CD4-positive, alpha-beta T cell (primary cell): ENCODE measurements at regions not wholly inside any gene's neighbourhood (a gene's known extent, or its start where the extent isn't known, plus 50 kb on each side); places are given as distances from the start of the nearest gene placed in this dataset.

Experiments used
- ATAC-seq: fragments of 200-7000 bp; cut with Tn5 transposase; one replicate; pipeline ENCODE4 v1.10.0; 2022; ENCODE audit warnings: mild to moderate bottlenecking; ENCODE audit not compliant: poor library complexity
- CTCF ChIA-PET: fragments of 350-600 bp; sonication (Branson Sonifier 250); formaldehyde crosslinking; loops from one replicate; lab custom pipeline; 2021; ENCODE audit warnings: antibody characterized with exemption, inconsistent platforms; lab: Charles Lee
- POLR2A ChIA-PET: fragments of 350-600 bp; sonication (Branson Sonifier 250); formaldehyde crosslinking; loops from one replicate; lab custom pipeline; 2021; ENCODE audit warnings: antibody characterized with exemption, inconsistent platforms; lab: Charles Lee
- DNase-seq, 14 experiments: peaks; one replicate each; pipeline ENCODE4 v3.0.0-alpha.2; 2013 to 2020; ENCODE audit warnings: mixed read lengths in 2 of 14
- H3K27ac ChIP-seq, 2 donors: one replicate each; pipeline versions ENCODE4 v1.5.1 to v1.7.0; 2013; ENCODE audit warnings: low read length in 2 of 2, low read depth in 1 of 2, mild to moderate bottlenecking in 1 of 2
- H3K27me3 ChIP-seq, 2 experiments: 1 replicate in 1 of 2; 2 replicates in 1 of 2; pipeline versions ENCODE4 v1.6.1 to v1.7.0; 2013; ENCODE audit warnings: low read length in 2 of 2, control low read depth in 1 of 2, mild to moderate bottlenecking in 1 of 2, moderate library complexity in 1 of 2; ENCODE audit not compliant: insufficient read depth in 2 of 2, control insufficient read depth in 1 of 2
- H3K36me3 ChIP-seq: one replicate; pipeline ENCODE4 v1.6.1; 2013; ENCODE audit warnings: low read length, control low read depth; ENCODE audit not compliant: insufficient read depth
- H3K4me1 ChIP-seq: one replicate; pipeline ENCODE4 v1.6.1; 2013; ENCODE audit warnings: low read length, control low read depth; ENCODE audit not compliant: insufficient read depth
- H3K4me3 ChIP-seq: one replicate; pipeline ENCODE4 v1.5.1; 2013; ENCODE audit warnings: mild to moderate bottlenecking, low read length, moderate library complexity
- H3K9me3 ChIP-seq, 2 experiments: 1 replicate in 1 of 2; 2 replicates in 1 of 2; pipeline versions ENCODE4 v1.6.1 to v1.7.0; 2013; ENCODE audit warnings: low read length in 2 of 2, mild to moderate bottlenecking in 2 of 2, control low read depth in 1 of 2, moderate library complexity in 1 of 2; ENCODE audit not compliant: control insufficient read depth in 1 of 2, insufficient read depth in 1 of 2
- H3K27ac Mint-ChIP-seq: one replicate; pipeline ENCODE4 v1.8.0; 2020; ENCODE audit warnings: mixed read lengths
- H3K27me3 Mint-ChIP-seq: one replicate; pipeline ENCODE4 v1.8.0; 2021; ENCODE audit warnings: mixed read lengths
- H3K36me3 Mint-ChIP-seq: one replicate; pipeline ENCODE4 v1.8.0; 2021; ENCODE audit warnings: low read depth, mixed read lengths
- H3K4me1 Mint-ChIP-seq: one replicate; pipeline ENCODE4 v1.8.0; 2021; ENCODE audit warnings: low read depth, mixed read lengths
- H3K4me3 Mint-ChIP-seq: one replicate; pipeline ENCODE4 v1.8.0; 2020; ENCODE audit warnings: mild to moderate bottlenecking, mixed read lengths
- H3K9me3 Mint-ChIP-seq: one replicate; pipeline ENCODE4 v1.8.0; 2020; ENCODE audit warnings: mixed read lengths
- CTCF ChIP-seq: fragments of 200-600 bp; IDR thresholded peaks from one replicate; pipeline ENCODE4 v1.8.0; 2022; ENCODE audit warnings: antibody characterized with exemption, mild to moderate bottlenecking
- intact Hi-C, 2 experiments: fragments of 100-400 bp; cut with DNase I in 1 of 2; cut with micrococcal nuclease in 1 of 2; formaldehyde crosslinking; loops; one replicate each; pipeline versions ENCODE4 v1.15.1 to v1.9.0; 2023 to 2025; cut with DNase I, micrococcal nuclease

GRCh38 chr2:235142601-235143000 is 190.8 kb downstream of the SH3BP4 start:
- ATAC-seq (no peak), DNase-seq (no peak)
- CTCF ChIA-PET = no interaction called here
- H3K4me3 ChIP-seq = no peak overlapping the region
- POLR2A ChIA-PET = no interaction called here
- Mint-ChIP-seq H3K36me3 (no peaks in the 10 kb centered on the region), H3K27ac (no peak overlapping the region), H3K4me1 (no peaks in the 10 kb centered on the region), H3K27me3 (peaks cover 9% of the 10 kb centered on the region), H3K4me3 (no peak overlapping the region), H3K9me3 (no peaks in the 10 kb centered on the region)
- no peaks in the 10 kb centered on the region for H3K9me3 ChIP-seq
- no peak for TF ChIP-seq CTCF
- H3K27me3 ChIP-seq = peaks cover 2 to 3% of the 10 kb centered on the region in 2 experiments
- H3K27ac ChIP-seq = no peak overlapping the region
- H3K4me1 ChIP-seq = no peaks in the 10 kb centered on the region
- no peaks in the 10 kb centered on the region for H3K36me3 ChIP-seq
- intact Hi-C loops = no loop called here

- Mint-ChIP-seq H3K4me1 (no peaks in the 10 kb centered on the region), H3K9me3 (no peaks in the 10 kb centered on the region), H3K36me3 (no peaks in the 10 kb centered on the region), H3K27me3 (peaks cover 4% of the 10 kb centered on the region), H3K4me3 (no peak overlapping the region), H3K27ac (no peak overlapping the region)
- ATAC-seq (no peak), DNase-seq (no peak)
- intact Hi-C loops = no loop called here
- CTCF ChIA-PET = no interaction called here
- POLR2A ChIA-PET = no interaction called here
- Histone ChIP-seq H3K4me1 (no peaks in the 10 kb centered on the region), H3K27ac (no peak overlapping the region), H3K27me3 (peaks cover 2 to 3% of the 10 kb centered on the region in 2 experiments), H3K36me3 (no peaks in the 10 kb centered on the region), H3K9me3 (no peaks in the 10 kb centered on the region), H3K4me3 (no peak overlapping the region)
- no peak for TF ChIP-seq CTCF
Observed at GRCh38 chr2:235143789-235144188, 192.0 kb downstream of the SH3BP4 start.

- Mint-ChIP-seq H3K36me3 (no peaks in the 10 kb centered on the region), H3K27ac (no peak overlapping the region)
- CTCF ChIA-PET = no interaction called here
Observed at GRCh38 chr2:235144291-235144690, 192.5 kb downstream of the SH3BP4 start.

More at GRCh38 chr2:235144291-235144690, 192.5 kb downstream of the SH3BP4 start:
- Mint-ChIP-seq H3K4me1 (no peaks in the 10 kb centered on the region), H3K4me3 (no peak overlapping the region), H3K9me3 (no peaks in the 10 kb centered on the region), H3K27me3 (peaks cover 4% of the 10 kb centered on the region)
- POLR2A ChIA-PET = no interaction called here
- H3K4me3 ChIP-seq = no peak overlapping the region
- H3K9me3 ChIP-seq = no peaks in the 10 kb centered on the region
- H3K36me3 ChIP-seq = no peaks in the 10 kb centered on the region
- TF ChIP-seq CTCF = no peak
- H3K4me1 ChIP-seq = no peaks in the 10 kb centered on the region
- intact Hi-C loops = no loop called here
- no peak overlapping the region for H3K27ac ChIP-seq
- no peak for DNase-seq
- H3K27me3 ChIP-seq = peaks cover 2 to 3% of the 10 kb centered on the region in 2 experiments
- no peak for ATAC-seq
